Left hindlimb (tissue), 1 donor: ENCODE measurements at regions not wholly inside any gene's neighbourhood (a gene's known extent, or its start where the extent isn't known, plus 50 kb on each side); places are given as distances from the start of the nearest gene placed in this dataset.
A peak's percentile ranks its signal among the peaks of the same experiment; 100 is the strongest.
"Not testable (repeated sequence)": the region's sequence is repeated elsewhere in the genome, so short reads cannot be mapped to it uniquely, and the experiment has no call there.

Source experiments
- DNase-seq: peaks from one replicate; pipeline ENCODE4 v3.0.0-alpha.2; 2018

GRCh38 chr10:121351540-121351939 lies 246.7 kb downstream of the FGFR2 start:
- DNase-seq, result peak; percentile 60

GRCh38 chr10:121352231-121352855 lies 245.9 kb downstream of the FGFR2 start:
- DNase-seq, result peak; percentile 55

GRCh38 chr10:121355161-121355560 lies 243.1 kb downstream of the FGFR2 start:
- no peak for DNase-seq

DNA sequence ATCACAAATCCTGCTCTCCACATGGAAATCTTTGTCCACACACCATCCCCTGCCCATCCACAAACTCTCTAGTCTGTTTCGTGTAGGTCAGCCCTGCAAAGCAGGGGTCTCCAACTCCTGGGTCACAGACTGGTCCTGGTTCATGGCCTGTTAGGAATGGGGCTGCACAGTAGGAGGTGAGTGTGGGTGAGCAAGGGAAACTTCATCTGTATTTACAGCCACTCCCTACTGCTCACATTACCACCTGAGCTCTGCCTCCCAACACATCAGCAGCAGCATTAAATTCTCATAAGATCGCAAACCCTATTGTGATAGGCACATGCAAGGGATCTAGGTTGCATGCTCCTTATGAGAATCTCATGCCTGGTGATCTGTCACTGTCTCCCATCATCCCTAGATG lies 242.1 kb downstream of the FGFR2 start:
- no peak for DNase-seq

- DNase-seq, result no peak
Observed at GRCh38 chr10:121357401-121357800, 240.8 kb downstream of the FGFR2 start.

DNA sequence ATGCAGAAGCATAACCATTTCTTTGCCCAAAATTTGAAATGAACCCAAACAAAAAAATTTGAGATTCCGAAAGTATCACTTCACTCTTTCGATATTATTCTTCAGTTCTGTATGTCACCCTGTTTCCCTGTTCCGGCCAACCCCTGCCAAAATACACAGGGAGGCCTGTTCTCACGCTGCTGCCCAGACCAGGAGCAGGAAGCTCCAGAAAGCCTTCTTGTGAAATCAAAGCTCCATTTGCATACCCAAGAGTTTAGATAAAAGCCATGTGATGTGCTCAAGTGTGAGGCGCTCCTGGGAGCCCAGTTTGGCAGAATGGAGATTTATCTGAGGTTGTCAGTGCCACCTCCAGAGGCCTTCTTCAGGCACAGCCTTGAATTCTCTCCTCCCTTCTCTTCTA lies 236.2 kb downstream of the FGFR2 start:
- DNase-seq, result no peak

DNA sequence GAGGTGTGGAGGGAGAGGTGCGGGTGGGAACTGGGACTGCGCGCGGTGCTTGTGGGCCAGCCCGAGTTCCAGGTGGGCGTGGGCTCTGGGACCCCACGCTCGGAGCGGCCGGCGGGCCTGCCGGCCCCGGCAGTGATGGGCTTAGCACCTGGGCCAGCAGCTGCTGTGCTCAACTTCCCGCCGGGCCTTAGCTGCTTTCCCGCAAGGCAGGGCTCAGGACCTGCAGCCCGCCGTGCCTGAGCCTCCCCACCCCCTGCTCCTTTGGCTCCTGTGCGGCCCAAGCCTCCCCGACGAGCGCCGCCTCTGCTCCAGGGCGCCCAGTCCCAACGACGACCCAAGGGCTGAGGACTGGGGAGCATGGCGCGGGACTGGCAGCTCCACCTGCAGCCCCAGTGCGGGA lies 232.7 kb downstream of the FGFR2 start:
- DNase-seq, result no peak

DNA sequence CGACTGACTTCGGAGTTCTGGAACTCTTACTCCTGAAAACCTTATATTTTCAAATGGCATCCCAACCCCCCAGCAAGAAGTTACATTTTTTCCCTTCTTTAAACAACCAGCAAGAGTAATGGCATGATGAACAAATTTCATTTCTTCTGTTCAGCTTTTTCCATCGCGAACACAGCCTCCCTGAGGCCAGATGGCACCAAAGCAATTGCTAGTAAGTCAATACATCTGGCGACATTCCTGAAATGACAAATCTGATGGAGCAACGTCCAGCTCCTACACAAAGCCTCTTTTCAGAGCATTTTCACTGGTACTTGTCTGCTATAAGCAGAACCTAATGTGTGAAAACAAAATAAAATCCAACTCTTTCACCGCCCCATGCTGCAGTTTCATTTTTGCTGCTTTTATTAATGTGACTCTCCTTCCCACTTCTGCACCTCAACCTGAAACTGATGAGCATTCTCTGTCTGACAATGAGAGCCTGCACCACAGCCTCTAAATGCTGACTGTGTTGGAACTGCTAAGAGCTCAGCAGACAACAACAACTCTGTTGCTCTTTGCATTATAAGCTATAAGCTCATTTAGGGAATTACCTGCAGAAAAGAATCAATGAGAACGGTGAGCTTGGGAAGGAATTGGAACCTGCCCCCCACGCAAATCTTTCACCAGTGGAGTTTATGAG lies 229.8 kb downstream of the FGFR2 start:
- peak; percentile 54 for DNase-seq

DNA sequence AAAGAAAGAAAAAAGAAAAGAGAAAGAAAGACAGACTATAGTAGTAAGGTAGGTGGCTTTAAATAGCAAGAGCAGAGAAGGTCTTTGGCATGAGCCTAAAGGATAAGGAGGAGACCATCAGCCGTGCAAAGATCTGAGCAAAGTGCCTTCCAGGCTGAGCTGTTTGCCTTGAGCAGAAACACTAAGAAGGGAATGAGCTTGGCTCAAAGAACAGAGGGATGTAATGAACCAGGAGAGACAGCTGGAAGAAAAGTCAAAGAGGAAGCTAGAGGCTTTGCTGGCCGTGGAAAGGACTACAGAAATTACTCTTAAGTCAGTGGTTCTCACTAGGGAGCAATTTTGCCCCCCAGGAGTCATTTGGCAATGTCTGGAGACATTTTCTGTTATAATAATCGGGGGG lies 228.6 kb downstream of the FGFR2 start:
- peak; percentile 44 for DNase-seq

DNA sequence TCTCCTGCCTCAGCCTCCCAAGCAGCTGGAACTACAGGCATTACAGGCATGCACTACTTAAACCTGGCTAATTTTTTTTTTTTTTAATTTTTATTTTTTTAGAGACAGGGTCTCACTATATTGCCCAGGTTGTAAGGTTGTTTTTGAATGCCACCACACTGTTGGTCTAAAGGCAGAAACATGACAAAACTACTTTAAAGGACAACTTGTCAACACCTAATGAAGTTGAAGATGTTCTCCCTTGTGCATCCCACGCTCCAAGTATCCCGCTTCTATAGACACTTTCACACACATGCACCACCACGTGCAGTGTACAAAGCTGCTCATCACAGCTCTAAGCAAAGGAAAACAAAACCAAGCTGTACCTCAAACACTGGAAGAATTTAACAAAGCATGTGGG lies 226.4 kb downstream of the FGFR2 start:
- no peak for DNase-seq

GRCh38 chr10:121373411-121373810 lies 224.8 kb downstream of the FGFR2 start:
- DNase-seq, result no peak

DNA sequence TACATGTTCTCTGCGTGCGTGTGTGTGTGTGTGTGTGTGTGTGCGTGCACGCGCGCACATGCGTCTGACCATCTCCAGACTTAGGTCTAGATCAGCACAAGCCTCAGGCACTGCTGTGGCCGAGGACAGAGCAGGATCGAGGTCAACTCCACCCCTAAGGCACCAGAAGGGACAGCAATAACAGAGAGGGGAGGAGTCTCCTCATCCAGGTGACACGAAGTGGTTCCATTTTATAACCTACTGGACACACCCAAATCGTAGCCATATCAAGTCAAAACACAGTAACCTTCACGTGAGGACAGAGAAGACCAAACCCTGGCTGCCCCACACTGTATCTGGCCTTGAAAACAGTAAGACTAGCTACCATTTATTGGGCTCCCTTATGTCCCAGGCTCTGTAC lies 224.1 kb downstream of the FGFR2 start:
- DNase-seq, result no peak

DNA sequence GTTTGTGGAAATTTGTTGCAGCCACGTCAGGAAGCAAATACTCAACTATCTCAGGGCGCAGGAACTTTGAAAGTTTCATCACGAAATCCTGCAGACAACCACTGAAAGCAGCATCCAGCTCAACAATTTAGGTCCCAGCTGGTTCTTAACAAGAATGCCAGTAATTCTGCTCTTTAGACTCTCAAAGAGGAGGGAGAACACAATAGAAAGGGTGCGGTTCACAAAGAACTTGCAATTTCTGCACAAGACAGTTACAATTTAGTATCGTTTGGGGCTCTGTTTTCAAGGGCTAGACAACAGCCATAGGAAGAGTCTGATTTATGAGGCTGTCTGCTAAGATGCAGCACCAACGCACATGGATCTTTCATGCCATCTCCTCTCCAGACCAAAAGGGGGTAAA lies 223.1 kb downstream of the FGFR2 start:
- no peak for DNase-seq

DNA sequence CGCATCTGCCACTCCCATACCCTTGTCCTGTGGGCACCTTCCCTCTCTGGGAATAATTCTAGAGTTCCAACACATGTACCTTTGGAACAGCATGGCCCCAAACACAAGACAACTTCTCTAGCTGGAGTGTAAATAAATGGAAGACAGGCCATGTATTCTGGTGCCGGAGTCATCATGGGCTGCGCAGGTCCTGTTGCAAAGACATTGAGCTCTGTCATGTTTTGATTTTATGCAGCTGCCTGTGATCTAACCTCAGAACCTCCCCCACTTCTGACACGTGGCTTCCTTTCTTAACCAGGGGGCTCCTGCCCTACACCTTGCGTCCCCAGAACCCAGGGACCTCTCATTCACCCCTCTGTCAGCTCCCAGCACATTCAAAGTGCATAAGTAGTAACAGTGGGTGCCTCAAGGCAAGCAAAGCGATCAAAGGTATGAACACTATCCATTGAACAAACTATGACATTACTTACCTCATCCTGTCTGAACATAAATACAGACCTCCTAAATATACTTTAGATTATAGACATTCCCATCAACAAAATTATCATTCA lies 219.9 kb downstream of the FGFR2 start:
- no peak for DNase-seq

GRCh38 chr10:121379013-121379412 lies 219.2 kb downstream of the FGFR2 start:
- DNase-seq, result no peak

DNA sequence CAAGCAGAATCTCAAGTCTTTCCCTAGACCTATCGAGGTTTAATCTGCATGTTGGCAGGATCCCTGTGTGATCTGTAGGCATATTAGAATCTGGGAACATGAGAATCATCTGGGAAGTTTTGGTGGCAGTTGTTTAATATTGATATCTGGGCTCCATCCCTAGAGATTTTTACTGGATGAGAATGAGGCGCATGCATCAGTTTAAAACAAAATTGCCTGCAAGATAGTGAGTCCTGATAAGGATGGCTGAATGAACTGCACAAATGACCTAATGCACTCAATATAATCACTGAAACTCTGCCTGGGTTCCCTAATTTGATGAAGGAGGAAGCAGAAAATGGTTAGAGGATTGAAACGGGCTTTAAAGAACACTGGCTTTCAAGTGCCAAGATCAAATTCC lies 218.0 kb downstream of the FGFR2 start:
- DNase-seq, result no peak

DNA sequence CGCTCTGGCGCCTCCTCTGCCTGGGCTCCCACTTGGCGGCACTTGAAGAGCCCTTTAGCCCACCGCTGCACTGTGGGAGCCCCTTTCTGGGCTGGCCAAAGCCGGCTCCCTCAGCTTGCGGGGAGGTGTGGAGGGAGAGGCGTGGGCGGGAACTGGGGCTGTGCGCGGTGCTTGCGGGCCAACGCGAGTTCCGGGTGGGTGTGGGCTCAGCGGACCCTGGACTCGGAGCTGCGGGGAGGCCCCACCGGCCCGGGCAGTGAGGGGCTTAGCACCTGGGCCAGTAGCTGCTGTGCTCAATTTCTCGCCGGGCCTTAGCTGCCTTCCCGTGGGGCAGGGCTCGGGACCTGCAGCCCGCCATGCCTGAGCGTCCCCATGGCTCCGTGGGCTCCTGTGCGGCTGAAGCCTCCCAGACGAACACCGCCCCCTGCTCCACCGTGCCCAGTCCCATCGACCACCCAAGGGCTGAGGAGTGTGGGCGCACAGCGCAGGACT lies 216.2 kb downstream of the FGFR2 start:
- DNase-seq, result not testable (repeated sequence)

GRCh38 chr10:121385136-121385535 lies 213.1 kb downstream of the FGFR2 start:
- no peak for DNase-seq

- DNase-seq, result no peak
Observed at GRCh38 chr10:121392657-121393056, 205.6 kb downstream of the FGFR2 start.

DNA sequence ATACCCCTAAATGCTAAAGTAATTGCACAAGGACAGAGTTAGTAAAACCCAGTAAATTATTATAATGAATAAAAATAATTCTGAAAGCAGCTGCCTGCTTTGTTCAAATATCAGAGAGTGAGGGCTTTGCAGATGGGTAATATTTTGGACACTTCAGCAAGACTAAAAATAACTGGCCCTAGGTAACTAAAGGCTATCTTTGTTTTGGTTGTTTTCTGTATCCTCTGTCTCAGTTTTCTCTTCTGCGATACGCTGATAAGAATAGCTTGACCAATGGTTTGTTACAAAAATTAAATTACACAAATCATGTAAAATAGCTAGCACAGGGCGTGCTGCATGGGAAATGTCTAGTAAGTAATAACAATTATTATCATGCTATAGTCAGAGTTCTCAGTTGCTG lies 204.7 kb downstream of the FGFR2 start:
- DNase-seq, result no peak

DNA sequence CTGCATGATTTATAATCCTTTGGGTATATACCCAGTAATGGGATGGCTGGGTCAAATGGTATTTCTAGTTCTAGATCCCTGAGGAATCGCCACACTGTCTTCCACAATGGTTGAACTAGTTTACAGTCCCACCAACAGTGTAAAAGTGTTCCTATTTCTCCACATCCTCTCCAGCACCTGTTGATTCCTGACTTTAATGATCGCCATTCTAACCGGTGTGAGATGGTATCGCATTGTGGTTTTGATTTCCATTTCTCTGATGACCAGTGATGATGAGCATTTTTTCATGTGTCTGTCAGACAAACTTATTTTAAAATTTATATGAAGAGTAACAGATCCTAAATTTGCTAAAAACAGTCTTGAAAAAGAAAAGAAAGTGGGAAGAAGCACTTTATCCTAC lies 197.7 kb downstream of the FGFR2 start:
- DNase-seq, result not testable (repeated sequence)

DNA sequence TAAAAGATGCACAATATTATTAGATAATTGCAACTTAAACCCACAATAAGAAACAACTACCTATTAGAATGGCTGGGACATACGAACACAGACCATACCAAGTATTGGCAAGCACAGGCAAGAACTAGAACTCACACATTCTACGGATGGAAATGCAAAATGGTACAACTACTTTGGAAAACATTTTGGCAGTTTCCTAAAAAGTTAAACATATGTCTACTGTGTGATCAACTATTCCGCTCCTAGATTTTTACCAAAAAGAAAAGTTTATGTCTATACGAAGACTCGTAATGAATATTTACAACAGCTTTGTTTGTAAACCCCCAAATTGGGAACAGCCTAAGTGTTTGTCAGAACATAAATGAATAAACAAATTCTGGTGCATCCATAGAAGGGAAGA lies 194.7 kb downstream of the FGFR2 start:
- DNase-seq, result no peak

GRCh38 chr10:121404611-121405010 lies 193.6 kb downstream of the FGFR2 start:
- no peak for DNase-seq

GRCh38 chr10:121405096-121405495 lies 193.1 kb downstream of the FGFR2 start:
- no peak for DNase-seq

DNA sequence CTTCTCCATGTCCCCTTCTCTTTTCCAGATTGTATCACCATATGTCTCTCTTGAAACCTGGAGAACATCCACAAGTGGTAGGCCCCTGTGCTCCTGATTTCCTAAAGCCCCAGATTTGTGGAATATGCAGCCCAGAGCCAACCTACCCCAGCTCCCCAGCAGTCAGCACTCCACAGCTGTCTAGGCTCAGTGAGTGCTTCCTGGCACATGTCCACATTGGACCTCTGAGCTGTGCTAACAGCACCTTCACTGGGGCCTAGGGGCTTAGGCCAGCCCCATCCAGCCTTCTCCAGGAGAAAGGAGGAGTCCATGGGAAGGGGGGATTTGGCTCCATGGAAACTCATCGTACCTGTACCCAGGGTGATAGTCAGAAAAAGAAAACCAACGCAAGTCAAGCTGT lies 192.7 kb downstream of the FGFR2 start:
- DNase-seq, result no peak
